Peyer's patch (tissue), 4 donors: ENCODE measurements at regions not wholly inside any gene's neighbourhood (a gene's known extent, or its start where the extent isn't known, plus 50 kb on each side); places are given as distances from the start of the nearest gene placed in this dataset.

Source experiments
- POLR2A ChIP-seq, 2 donors: fragments of 450-650 bp; IDR thresholded peaks; one replicate each; pipeline ENCODE4 v1.5.1; 2017; ENCODE audit warnings: antibody characterized with exemption in 2 of 2, mild to moderate bottlenecking in 2 of 2, moderate library complexity in 2 of 2
- TF ChIP-seq, protein P1 (sequence below), 6 experiments: fragments of 450-650 bp in 4 of 6; fragments of 200-600 bp in 2 of 6; sonication (generic) in 1 of 6; IDR thresholded peaks; one replicate each; pipeline ENCODE4 v1.5.1; 2017 to 2019; ENCODE audit warnings: antibody characterized with exemption in 6 of 6, mild to moderate bottlenecking in 3 of 6, moderate library complexity in 1 of 6

GRCh38 chr17:73895157-73895556, 250.9 kb upstream of the SDK2 start:
- TF ChIP-seq POLR2A (IDR thresholded peaks at IDR 0.05) = no peak
- TF ChIP-seq, protein P1, sequence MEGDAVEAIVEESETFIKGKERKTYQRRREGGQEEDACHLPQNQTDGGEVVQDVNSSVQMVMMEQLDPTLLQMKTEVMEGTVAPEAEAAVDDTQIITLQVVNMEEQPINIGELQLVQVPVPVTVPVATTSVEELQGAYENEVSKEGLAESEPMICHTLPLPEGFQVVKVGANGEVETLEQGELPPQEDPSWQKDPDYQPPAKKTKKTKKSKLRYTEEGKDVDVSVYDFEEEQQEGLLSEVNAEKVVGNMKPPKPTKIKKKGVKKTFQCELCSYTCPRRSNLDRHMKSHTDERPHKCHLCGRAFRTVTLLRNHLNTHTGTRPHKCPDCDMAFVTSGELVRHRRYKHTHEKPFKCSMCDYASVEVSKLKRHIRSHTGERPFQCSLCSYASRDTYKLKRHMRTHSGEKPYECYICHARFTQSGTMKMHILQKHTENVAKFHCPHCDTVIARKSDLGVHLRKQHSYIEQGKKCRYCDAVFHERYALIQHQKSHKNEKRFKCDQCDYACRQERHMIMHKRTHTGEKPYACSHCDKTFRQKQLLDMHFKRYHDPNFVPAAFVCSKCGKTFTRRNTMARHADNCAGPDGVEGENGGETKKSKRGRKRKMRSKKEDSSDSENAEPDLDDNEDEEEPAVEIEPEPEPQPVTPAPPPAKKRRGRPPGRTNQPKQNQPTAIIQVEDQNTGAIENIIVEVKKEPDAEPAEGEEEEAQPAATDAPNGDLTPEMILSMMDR (IDR thresholded peaks at IDR 0.05) = no peak
